K562 (cell line): ENCODE measurements at regions not wholly inside any gene's neighbourhood (a gene's known extent, or its start where the extent isn't known, plus 50 kb on each side); places are given as distances from the start of the nearest gene placed in this dataset.
"Not testable (repeated sequence)": the region's sequence is repeated elsewhere in the genome, so short reads cannot be mapped to it uniquely, and the experiment has no call there.

Experiments used
- ATAC-seq: fragments of 200-7000 bp; cut with Tn5 transposase; 3 replicates; pipeline ENCODE4 v1.9.1; 2020; ENCODE audit warnings: moderate library complexity
- BruUV-seq: library from RNA; stranded (reverse); fragments of 400-500 nt; replicated peaks from 2 replicates; lab custom pipeline; 2021; lab: Mats Ljungman, UMichigan
- CTCF ChIA-PET: fragments of 300-600 bp; formaldehyde crosslinking; extraction: SDS; loops from one replicate; lab custom pipeline; 2021; ENCODE audit warnings: low intra/inter-chr PET ratio; lab: Yijun Ruan, JAX
- POLR2A ChIA-PET: fragments of 300-600, 350-650 bp; sonication (Branson Sonifier 250); formaldehyde crosslinking; extraction: SDS; loops from one replicate; lab custom pipeline; 2021; ENCODE audit warnings: antibody characterized with exemption, inconsistent platforms; lab: Yijun Ruan, JAX
- DNase-seq, 4 experiments: peaks; one replicate each; pipeline versions ENCODE4 v3.0.0 to v3.0.0-alpha.2; 2011 to 2018; ENCODE audit warnings: low spot score in 3 of 4, mixed read lengths in 3 of 4; ENCODE audit errors: extremely low read depth in 1 of 4
- FAIRE-seq: peaks from 2 replicates; lab custom pipeline; 2011; peaks lifted over from hg19 to GRCh38; lab: Jason Lieb, UNC
- H2AFZ ChIP-seq: 2 replicates; pipeline ENCODE4 v1.6.0; 2011; ENCODE audit warnings: low read depth, low read length, control low read depth, inconsistent platforms
- H3K27ac ChIP-seq: fragments of 200-600 bp; 3 replicates; pipeline ENCODE4 v1.8.0; 2011; ENCODE audit warnings: low read depth, mild to moderate bottlenecking, control low read depth, inconsistent platforms, low read length, moderate library complexity, mixed read lengths; ENCODE audit errors: extremely low read depth
- H3K27me3 ChIP-seq, 2 experiments: fragments of 300-600 bp in 1 of 2; 2 replicates in 1 of 2; 3 replicates in 1 of 2; pipeline versions ENCODE4 v1.6.0 to v1.8.0; 2011; ENCODE audit warnings: inconsistent platforms in 2 of 2, low read length in 2 of 2, mild to moderate bottlenecking in 1 of 2, mixed read lengths in 1 of 2, moderate library complexity in 1 of 2; ENCODE audit not compliant: control insufficient read depth in 2 of 2, insufficient read depth in 2 of 2
- H3K36me3 ChIP-seq: fragments of 300-600 bp; 3 replicates; pipeline ENCODE4 v1.8.0; 2011; ENCODE audit warnings: mild to moderate bottlenecking, low read length, inconsistent platforms; ENCODE audit not compliant: control insufficient read depth, insufficient read depth
- H3K4me1 ChIP-seq, 2 experiments: fragments of 200-600 bp in 1 of 2; replicated peaks in 1 of 2; 2 replicates in 1 of 2; 3 replicates in 1 of 2; pipeline versions ENCODE4 v1.5.1 to v1.8.0; 2011; ENCODE audit warnings: inconsistent platforms in 2 of 2, low read length in 2 of 2, mild to moderate bottlenecking in 1 of 2, mixed read lengths in 1 of 2, moderate library complexity in 1 of 2; ENCODE audit not compliant: control insufficient read depth in 2 of 2, insufficient read depth in 2 of 2
- H3K4me2 ChIP-seq: 2 replicates; pipeline ENCODE4 v1.6.1; 2011; ENCODE audit warnings: low read length, control low read depth, inconsistent platforms, mixed read lengths; ENCODE audit not compliant: insufficient read depth
- H3K4me3 ChIP-seq: fragments of 200-600 bp; sonication (generic), shearing (Covaris generic); 2 replicates; pipeline ENCODE4 v1.5.1; 2016; ENCODE audit warnings: control low read depth, inconsistent platforms
- H3K79me2 ChIP-seq: fragments of 200-600 bp; 3 replicates; pipeline ENCODE4 v1.8.0; 2011; ENCODE audit warnings: low read length, inconsistent platforms; ENCODE audit not compliant: control insufficient read depth, insufficient read depth
- H3K9ac ChIP-seq, 2 experiments: 2 replicates each; pipeline versions ENCODE4 v1.6.0 to v1.6.1; 2011; ENCODE audit warnings: low read depth in 2 of 2, low read length in 2 of 2, control low read depth in 1 of 2, inconsistent platforms in 1 of 2, mild to moderate bottlenecking in 1 of 2, mixed read lengths in 1 of 2; ENCODE audit not compliant: insufficient read depth in 1 of 2
- H3K9me1 ChIP-seq: one replicate; pipeline ENCODE4 v1.6.0; 2011; ENCODE audit warnings: inconsistent platforms, mild to moderate bottlenecking, low read length, moderate library complexity; ENCODE audit not compliant: control insufficient read depth, insufficient read depth
- H3K9me3 ChIP-seq: replicated peaks from 2 replicates; pipeline ENCODE4 v1.5.1; 2011; ENCODE audit warnings: low read depth, low read length, inconsistent platforms; ENCODE audit not compliant: control insufficient read depth, insufficient read depth
- H4K20me1 ChIP-seq: replicated peaks from 2 replicates; pipeline ENCODE4 v1.6.1; 2011; ENCODE audit warnings: low read length, inconsistent platforms, mixed read lengths; ENCODE audit not compliant: control insufficient read depth, insufficient read depth
- WGBS: fragments of 100-300 bp; shearing (Covaris generic); methylation state at CpG from one replicate; pipeline ENCODE4 v1.1.6; 2016; ENCODE audit warnings: low coverage, mixed read lengths; ENCODE audit not compliant: insufficient coverage; ENCODE audit errors: missing lambda C conversion rate; 5-methylcytosine and 5-hydroxymethylcytosine counted together
- in situ Hi-C: fragments of 300-500 bp; cut with MboI; formaldehyde crosslinking; loops from 4 replicates; pipeline ENCODE4 v1.15.0; 2018; ENCODE audit warnings: inconsistent platforms, mixed read lengths
- intact Hi-C: fragments of 100-400 bp; cut with micrococcal nuclease; formaldehyde crosslinking; loops from 2 replicates; pipeline ENCODE4 v1.14.2; 2022

DNA sequence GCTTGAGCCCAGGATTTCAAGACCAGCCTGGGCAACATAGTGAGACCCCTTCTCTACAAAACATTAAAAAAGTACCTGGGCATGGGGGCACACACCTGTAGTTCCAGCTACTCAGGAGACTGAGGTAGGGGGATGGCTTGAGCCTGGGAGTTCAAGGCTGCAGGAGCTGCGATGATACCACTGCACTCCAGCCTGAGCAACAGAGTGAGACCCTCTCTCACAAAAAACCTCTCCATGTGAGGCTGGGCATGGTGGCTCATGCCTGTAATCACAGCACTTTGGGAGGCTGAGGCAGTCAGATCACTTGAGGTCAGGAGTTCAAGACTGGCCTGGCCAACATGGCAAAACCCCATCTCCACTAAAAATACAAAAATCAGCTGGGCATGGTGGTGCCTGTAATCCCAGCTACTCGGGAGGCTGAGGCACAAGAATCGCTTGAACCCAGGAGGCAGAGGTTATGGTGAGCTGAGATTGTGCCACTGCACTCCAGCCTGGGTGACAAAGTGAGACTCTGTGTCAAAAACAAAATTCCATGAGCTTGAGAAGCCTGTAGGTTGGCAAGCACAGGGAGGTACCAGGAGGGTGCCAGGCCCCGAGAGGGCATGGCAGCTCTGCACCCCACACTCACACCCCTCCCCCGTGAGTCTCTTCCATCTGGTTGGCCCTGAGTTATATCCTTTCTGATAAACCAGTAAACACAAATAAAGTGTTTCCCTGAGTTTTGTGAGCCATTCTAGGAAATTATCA, 88.8 kb downstream of the KCNJ18 start:
- H3K4me2 ChIP-seq, H3K27ac ChIP-seq, H3K4me1 ChIP-seq, ATAC-seq, DNase-seq, CTCF ChIA-PET, H4K20me1 ChIP-seq, FAIRE-seq, H3K79me2 ChIP-seq, H3K36me3 ChIP-seq, H3K4me3 ChIP-seq, H3K27me3 ChIP-seq, H2AFZ ChIP-seq, H3K9ac ChIP-seq, H3K9me3 ChIP-seq, H3K9me1 ChIP-seq, BruUV-seq, intact Hi-C loops: not testable (repeated sequence)
- WGBS, result 3% methylated on average over 4 of the region's 5 CpGs
- in situ Hi-C loops, result loop anchor here (5.0 kb wide), 1 partner anchor 474 kb away; no protein-coding TSS in a partner anchor
- POLR2A ChIA-PET, result interaction anchor here (1.1 kb wide), 1 partner anchor 26 kb away, joined by 3 read pairs; no protein-coding TSS in a partner anchor

DNA sequence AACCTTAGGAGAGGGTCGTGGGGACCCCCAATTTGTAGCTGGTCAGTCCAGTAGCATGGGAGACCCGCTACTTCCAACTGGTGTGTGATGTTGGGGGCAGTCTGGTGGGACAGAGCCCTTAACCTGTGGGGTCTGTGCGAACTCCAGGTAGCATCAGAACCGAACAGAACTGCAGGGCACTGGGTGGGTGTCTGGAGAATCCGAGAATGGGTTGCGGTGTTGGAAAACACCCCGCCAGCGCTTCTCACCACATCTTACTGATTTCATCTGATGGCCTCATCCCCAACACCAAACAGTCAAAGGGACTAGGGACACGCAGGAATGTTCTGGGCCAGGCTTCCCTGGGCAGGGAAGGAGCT, 89.3 kb downstream of the KCNJ18 start:
- DNase-seq, H3K9me3 ChIP-seq, H3K79me2 ChIP-seq, ATAC-seq, H3K27ac ChIP-seq, H3K4me3 ChIP-seq, H3K27me3 ChIP-seq, H3K9ac ChIP-seq, FAIRE-seq, H3K36me3 ChIP-seq, BruUV-seq, H3K9me1 ChIP-seq, H3K4me2 ChIP-seq, POLR2A ChIA-PET, CTCF ChIA-PET, intact Hi-C loops, H4K20me1 ChIP-seq, H2AFZ ChIP-seq, H3K4me1 ChIP-seq: not testable (repeated sequence)
- 10% methylated on average over 8 of the region's 9 CpGs for WGBS
- in situ Hi-C loops, result loop anchor here (5.0 kb wide), 1 partner anchor 474 kb away; no protein-coding TSS in a partner anchor

DNA sequence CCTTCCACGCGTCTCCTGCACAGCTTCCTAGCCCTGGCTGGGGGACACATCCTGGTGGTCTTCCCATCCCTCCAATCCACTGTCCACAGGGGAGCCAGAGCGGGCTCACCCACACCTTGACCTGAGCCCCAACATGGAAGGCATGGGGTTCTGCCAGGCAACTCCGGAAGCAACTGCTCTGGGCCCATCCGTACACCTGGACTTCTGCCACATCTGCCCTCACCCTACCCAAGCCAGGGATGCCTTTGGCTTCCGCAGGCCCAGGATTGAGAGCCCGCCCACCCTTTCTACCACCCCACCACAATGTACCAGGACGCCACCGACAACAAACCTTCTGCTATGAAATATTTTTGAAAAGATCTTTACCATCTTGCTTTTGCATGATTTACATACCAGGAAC, 89.8 kb downstream of the KCNJ18 start:
- H3K9me3 ChIP-seq, H3K4me2 ChIP-seq, H3K4me3 ChIP-seq, H3K27ac ChIP-seq, ATAC-seq, H3K79me2 ChIP-seq, H3K9ac ChIP-seq, CTCF ChIA-PET, DNase-seq, H3K27me3 ChIP-seq, BruUV-seq, H3K4me1 ChIP-seq, H4K20me1 ChIP-seq, FAIRE-seq, POLR2A ChIA-PET, H3K36me3 ChIP-seq, H3K9me1 ChIP-seq, H2AFZ ChIP-seq, intact Hi-C loops: not testable (repeated sequence)
- WGBS, result no CpG with 5 or more reads among the region's 9 CpGs
- in situ Hi-C loops, result loop anchor here (5.0 kb wide), 1 partner anchor 475 kb away; no protein-coding TSS in a partner anchor

DNA sequence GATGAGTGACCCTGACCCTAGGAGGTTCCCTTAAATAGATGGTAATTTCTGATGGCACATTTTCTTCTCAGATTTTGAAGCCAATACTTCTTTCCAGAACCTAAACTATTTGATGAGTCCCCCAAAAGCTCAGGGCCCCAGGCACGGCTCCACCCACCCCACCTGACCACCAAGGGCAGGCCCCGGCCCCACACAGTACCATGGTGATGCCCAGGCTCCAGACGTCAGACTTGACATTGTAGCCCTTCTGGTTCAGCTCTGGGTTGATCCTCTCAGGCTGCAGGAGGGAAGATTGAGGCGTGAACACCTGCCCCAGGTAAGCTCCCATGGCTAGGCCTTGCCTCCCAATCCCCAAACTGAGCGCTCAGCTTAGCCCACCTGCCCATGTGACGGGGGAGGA, 90.3 kb downstream of the KCNJ18 start:
- H3K9ac ChIP-seq, H2AFZ ChIP-seq, H3K27me3 ChIP-seq, H3K27ac ChIP-seq, BruUV-seq, DNase-seq, intact Hi-C loops, H3K4me2 ChIP-seq, H3K9me3 ChIP-seq, H3K4me3 ChIP-seq, H3K4me1 ChIP-seq, H4K20me1 ChIP-seq, H3K79me2 ChIP-seq, H3K36me3 ChIP-seq, CTCF ChIA-PET, POLR2A ChIA-PET, FAIRE-seq, H3K9me1 ChIP-seq, ATAC-seq: not testable (repeated sequence)
- WGBS, result 18% methylated on average over 2 of the region's 6 CpGs
- in situ Hi-C loops, result loop anchor here (5.0 kb wide), 1 partner anchor 475 kb away; no protein-coding TSS in a partner anchor
